ENCODE measurements at regions not wholly inside any gene's neighbourhood (a gene's known extent, or its start where the extent isn't known, plus 50 kb on each side); places are given as distances from the start of the nearest gene placed in this dataset.

DNA sequence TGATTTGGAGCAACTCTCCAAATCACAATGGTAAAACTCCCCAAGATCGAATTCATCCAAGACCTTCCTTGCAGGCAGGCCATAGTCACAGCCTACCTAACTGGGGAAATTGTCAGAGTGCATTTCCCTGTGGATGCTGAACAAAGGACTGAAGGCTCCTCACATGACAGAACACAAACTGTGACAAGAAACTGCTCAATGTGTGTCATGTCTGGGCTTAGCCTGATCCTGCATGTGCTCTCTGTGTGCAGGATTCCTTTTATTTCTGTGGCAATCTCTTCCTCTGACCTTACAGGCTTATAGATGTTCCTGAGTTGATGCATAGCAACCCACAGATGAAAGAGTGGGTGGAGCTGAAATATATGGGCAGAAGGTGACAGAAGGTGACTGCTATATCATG lies 465.8 kb downstream of the ICE1 start:
- Mint-ChIP-seq H3K4me1 (ENCODE audit: low read depth, unreplicated experiment) (peaks cover 2% of the 10 kb centered on the region), H3K27me3 (ENCODE audit: unreplicated experiment) (peaks cover 1% of the 10 kb centered on the region), H3K4me3 (ENCODE audit: unreplicated experiment) (no peak overlapping the region), H3K36me3 (ENCODE audit: unreplicated experiment) (no peaks in the 10 kb centered on the region), H3K9me3 (ENCODE audit: unreplicated experiment) (no peaks in the 10 kb centered on the region), H3K27ac (ENCODE audit: unreplicated experiment) (no peak overlapping the region)
- TF ChIP-seq, protein P1, sequence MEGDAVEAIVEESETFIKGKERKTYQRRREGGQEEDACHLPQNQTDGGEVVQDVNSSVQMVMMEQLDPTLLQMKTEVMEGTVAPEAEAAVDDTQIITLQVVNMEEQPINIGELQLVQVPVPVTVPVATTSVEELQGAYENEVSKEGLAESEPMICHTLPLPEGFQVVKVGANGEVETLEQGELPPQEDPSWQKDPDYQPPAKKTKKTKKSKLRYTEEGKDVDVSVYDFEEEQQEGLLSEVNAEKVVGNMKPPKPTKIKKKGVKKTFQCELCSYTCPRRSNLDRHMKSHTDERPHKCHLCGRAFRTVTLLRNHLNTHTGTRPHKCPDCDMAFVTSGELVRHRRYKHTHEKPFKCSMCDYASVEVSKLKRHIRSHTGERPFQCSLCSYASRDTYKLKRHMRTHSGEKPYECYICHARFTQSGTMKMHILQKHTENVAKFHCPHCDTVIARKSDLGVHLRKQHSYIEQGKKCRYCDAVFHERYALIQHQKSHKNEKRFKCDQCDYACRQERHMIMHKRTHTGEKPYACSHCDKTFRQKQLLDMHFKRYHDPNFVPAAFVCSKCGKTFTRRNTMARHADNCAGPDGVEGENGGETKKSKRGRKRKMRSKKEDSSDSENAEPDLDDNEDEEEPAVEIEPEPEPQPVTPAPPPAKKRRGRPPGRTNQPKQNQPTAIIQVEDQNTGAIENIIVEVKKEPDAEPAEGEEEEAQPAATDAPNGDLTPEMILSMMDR (IDR thresholded peaks at IDR 0.05; ENCODE audit: partially characterized antibody, unreplicated experiment) = no peak
- no peak for DNase-seq

- H3K27ac Mint-ChIP-seq (ENCODE audit: unreplicated experiment) = no peak overlapping the region
- peaks cover 2% of the 10 kb centered on the region for H3K4me1 Mint-ChIP-seq (ENCODE audit: low read depth, unreplicated experiment)
- H3K36me3 Mint-ChIP-seq (ENCODE audit: unreplicated experiment) = no peaks in the 10 kb centered on the region
- H3K27me3 Mint-ChIP-seq (ENCODE audit: unreplicated experiment) = peaks cover 1% of the 10 kb centered on the region
- H3K4me3 Mint-ChIP-seq (ENCODE audit: unreplicated experiment) = no peak overlapping the region
- DNase-seq = no peak
- H3K9me3 Mint-ChIP-seq (ENCODE audit: unreplicated experiment) = no peaks in the 10 kb centered on the region
- TF ChIP-seq, protein P1 (IDR thresholded peaks at IDR 0.05; ENCODE audit: partially characterized antibody, unreplicated experiment) = no peak
Measured at GRCh38 chr5:5887833-5888232, 465.4 kb downstream of the ICE1 start.

DNA sequence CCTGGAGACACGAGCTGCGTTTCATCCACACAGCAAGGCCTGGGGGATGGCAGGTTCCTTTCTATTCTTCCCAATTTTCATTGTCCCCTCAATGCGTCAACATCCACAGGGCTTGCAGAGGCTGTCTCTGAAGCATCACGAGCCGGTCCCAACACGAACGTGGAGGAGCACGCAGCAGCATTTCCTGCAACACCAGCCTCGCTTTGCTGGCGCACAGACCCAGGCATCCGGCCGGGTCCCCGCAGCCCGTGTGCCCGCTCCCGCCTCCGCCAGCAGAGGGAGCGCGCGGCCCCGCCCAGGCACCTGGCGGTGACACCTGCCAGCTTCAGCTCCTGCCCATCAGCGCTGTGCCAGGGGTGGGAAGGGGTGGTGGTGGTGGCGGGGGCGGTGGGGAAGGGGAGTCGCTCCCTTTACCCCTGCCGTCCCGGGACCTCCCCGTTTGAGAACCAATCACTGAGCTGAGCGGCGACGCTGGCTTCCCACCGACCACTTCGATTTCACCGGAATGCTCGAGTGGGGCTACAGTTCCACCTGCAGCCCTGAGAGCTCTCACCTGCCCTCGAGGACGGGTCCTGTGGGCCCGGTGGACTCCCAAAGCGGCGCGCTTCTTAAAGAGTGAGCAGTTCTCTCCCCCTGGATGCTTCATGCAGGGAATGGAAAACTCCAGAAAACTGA lies 464.5 kb downstream of the ICE1 start:
- H3K4me1 Mint-ChIP-seq (ENCODE audit: low read depth, unreplicated experiment) = peaks cover 2% of the 10 kb centered on the region
- no peak overlapping the region for H3K27ac Mint-ChIP-seq (ENCODE audit: unreplicated experiment)
- H3K27me3 Mint-ChIP-seq (ENCODE audit: unreplicated experiment) = peaks cover 1% of the 10 kb centered on the region
- TF ChIP-seq, protein P1 (IDR thresholded peaks at IDR 0.05; ENCODE audit: partially characterized antibody, unreplicated experiment) = peak; percentile 77
- H3K36me3 Mint-ChIP-seq (ENCODE audit: unreplicated experiment) = no peaks in the 10 kb centered on the region
- H3K9me3 Mint-ChIP-seq (ENCODE audit: unreplicated experiment) = no peaks in the 10 kb centered on the region
- H3K4me3 Mint-ChIP-seq (ENCODE audit: unreplicated experiment) = no peak overlapping the region
- DNase-seq = peak; percentile 39

GRCh38 chr5:5886353-5886752 lies 463.9 kb downstream of the ICE1 start:
- H3K36me3 Mint-ChIP-seq (ENCODE audit: unreplicated experiment) = no peaks in the 10 kb centered on the region
- DNase-seq = no peak
- H3K9me3 Mint-ChIP-seq (ENCODE audit: unreplicated experiment) = no peaks in the 10 kb centered on the region
- H3K27ac Mint-ChIP-seq (ENCODE audit: unreplicated experiment) = no peak overlapping the region
- H3K27me3 Mint-ChIP-seq (ENCODE audit: unreplicated experiment) = peaks cover 1% of the 10 kb centered on the region
- no peak overlapping the region for H3K4me3 Mint-ChIP-seq (ENCODE audit: unreplicated experiment)
- H3K4me1 Mint-ChIP-seq (ENCODE audit: low read depth, unreplicated experiment) = peaks cover 2% of the 10 kb centered on the region
- TF ChIP-seq, protein P1 (IDR thresholded peaks at IDR 0.05; ENCODE audit: partially characterized antibody, unreplicated experiment) = no peak

- TF ChIP-seq, protein P1 (IDR thresholded peaks at IDR 0.05; ENCODE audit: partially characterized antibody, unreplicated experiment) = no peak
- Mint-ChIP-seq H3K4me1 (ENCODE audit: low read depth, unreplicated experiment) (peaks cover 2% of the 10 kb centered on the region), H3K4me3 (ENCODE audit: unreplicated experiment) (no peak overlapping the region), H3K27me3 (ENCODE audit: unreplicated experiment) (peaks cover 1% of the 10 kb centered on the region), H3K36me3 (ENCODE audit: unreplicated experiment) (no peaks in the 10 kb centered on the region), H3K9me3 (ENCODE audit: unreplicated experiment) (no peaks in the 10 kb centered on the region), H3K27ac (ENCODE audit: unreplicated experiment) (no peak overlapping the region)
- no peak for DNase-seq
Measured at GRCh38 chr5:5885782-5886181, 463.3 kb downstream of the ICE1 start.

Measured in glutamatergic neuron (in vitro differentiated cells).